ENCODE measurements at regions not wholly inside any gene's neighbourhood (a gene's known extent, or its start where the extent isn't known, plus 50 kb on each side); places are given as distances from the start of the nearest gene placed in this dataset.
"Not testable (repeated sequence)": the region's sequence is repeated elsewhere in the genome, so short reads cannot be mapped to it uniquely, and the experiment has no call there.

- DNase-seq, result no peak
Observed at GRCh38 chr7:149561072-149561471, 63.5 kb upstream of the ZNF746 start.

GRCh38 chr7:149559711-149560110, 62.1 kb upstream of the ZNF746 start:
- no peak for DNase-seq

GRCh38 chr7:149558149-149558861, 60.7 kb upstream of the ZNF746 start:
- DNase-seq, result no peak

- DNase-seq, result not testable (repeated sequence)
Observed at GRCh38 chr7:149556525-149556924, 58.9 kb upstream of the ZNF746 start.

DNA sequence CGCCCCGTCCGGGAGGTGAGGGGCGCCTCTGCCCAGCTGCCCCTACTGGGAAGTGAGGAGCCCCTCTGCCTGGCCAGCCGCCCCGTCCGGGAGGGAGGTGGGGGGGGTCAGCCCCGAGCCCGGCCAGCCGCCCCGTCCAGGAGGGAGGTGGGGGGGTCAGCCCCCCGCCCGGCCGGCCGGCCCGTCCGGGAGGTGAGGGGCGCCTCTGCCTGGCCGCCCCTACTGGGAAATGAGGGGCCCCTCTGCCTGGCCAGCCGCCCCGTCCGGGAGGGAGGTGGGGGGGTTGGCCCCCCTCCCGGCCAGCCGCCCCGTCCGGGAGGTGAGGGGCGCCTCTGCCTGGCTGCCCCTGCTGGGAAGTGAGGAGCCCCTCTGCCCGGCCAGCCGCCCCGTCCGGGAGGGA, 57.2 kb upstream of the ZNF746 start:
- DNase-seq, result not testable (repeated sequence)

GRCh38 chr7:149553991-149554390, 56.4 kb upstream of the ZNF746 start:
- DNase-seq, result not testable (repeated sequence)

DNA sequence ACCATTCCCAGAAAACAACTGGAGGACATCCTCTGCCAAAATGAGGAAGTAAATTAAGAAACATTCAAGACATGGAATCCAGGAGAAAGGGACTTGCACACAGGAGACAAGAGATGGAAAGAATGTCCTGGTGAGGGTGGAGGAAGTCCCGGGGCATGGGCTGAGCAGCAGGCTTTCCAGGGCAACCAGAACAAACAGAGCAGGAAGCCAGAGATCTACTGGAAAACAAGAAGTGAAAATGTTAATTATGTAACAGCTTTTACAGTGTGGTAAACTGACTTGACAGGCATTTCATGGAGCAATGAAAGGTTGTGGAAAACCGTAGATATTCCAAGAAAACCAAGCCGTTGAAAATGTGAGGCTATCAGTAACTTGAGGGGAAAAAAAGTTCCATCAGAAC, 55.2 kb upstream of the ZNF746 start:
- no peak for DNase-seq

Data from kidney glomerular epithelial cell (primary cell).